ENCODE measurements at regions not wholly inside any gene's neighbourhood (a gene's known extent, or its start where the extent isn't known, plus 50 kb on each side); places are given as distances from the start of the nearest gene placed in this dataset.

DNA sequence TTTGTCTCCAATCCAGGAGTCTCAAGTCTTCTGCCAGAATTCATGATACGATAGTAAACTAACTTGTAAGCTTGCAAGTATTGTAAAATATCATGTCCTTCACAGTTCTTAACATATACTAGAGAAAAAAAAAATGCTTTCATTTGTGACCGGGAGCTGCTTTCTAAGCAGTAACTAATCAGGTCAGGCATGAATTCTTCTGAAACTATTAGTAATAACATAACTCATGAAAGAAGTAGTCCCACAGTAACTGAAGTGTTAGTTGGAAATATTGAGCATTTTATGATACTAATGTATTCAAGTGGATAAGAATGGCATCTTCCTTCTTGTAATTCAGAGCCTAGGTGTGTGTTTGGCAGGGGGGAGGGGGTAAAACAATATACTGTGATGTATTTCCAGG, 665.6 kb downstream of the DNAJB9 start:
- peaks cover 0 to 5% of the 10 kb centered on the region in 2 donors for H3K9me3 ChIP-seq (ENCODE audit: control insufficient read depth in 2 of 2, insufficient read depth in 1 of 2, low read length in 1 of 2)
- H3K36me3 ChIP-seq (ENCODE audit: control insufficient read depth in 2 of 2, insufficient read depth in 2 of 2, low read length in 1 of 2) = no peaks in the 10 kb centered on the region
- no peak overlapping the region for H3K4me3 ChIP-seq (ENCODE audit: low read length in 2 of 2)
- H3K27ac ChIP-seq (ENCODE audit: low read depth in 1 of 2, low read length in 1 of 2) = no peak overlapping the region
- 88% methylated on average over 2 of the region's 2 CpGs for WGBS
- no peaks in the 10 kb centered on the region for H3K27me3 ChIP-seq (ENCODE audit: control insufficient read depth in 2 of 2, insufficient read depth in 1 of 2, low read length in 1 of 2)
- DNase-seq (ENCODE audit: low read depth in 6 of 9, low spot score in 9 of 9) = no peak
- H3K4me1 ChIP-seq (ENCODE audit: control insufficient read depth in 2 of 2, insufficient read depth in 2 of 2, low read length in 2 of 2) = no peaks in the 10 kb centered on the region

DNA sequence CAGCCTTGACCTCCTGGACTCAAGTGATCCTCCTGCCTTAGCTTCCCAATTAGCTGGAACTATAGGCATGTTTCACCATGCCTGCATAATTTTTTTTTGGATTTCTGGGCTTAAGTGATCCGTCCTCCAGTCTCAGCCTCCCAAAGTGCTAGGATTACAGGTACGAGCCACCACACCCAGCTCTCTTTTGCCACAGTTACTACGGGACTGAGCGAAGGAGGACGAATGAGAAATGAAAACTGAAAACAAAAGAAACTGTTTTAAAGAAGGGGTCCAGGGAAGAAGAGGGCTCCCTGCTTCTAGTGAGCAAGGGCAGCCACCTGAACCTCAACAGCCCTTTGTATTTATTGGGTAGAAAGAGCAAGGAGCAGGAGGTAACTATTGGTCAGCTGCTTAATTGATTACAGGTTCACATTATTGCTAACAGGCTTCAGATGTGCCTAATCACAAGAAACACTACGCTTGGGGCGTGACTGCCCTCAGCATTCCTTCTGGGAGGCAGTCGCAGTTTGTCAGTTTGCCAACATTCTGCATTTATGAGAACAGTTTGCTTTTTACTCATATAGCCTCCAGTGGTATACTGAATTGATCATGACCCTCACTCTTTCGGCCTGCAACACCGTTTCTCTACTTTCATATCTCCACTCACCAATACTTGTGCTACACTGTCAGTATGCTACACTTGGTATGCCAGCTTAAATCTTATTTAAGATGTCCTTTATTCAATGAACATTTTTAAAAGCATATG, 676.8 kb downstream of the DNAJB9 start:
- Histone ChIP-seq H3K4me1 (ENCODE audit: control insufficient read depth in 2 of 2, insufficient read depth in 2 of 2, low read length in 2 of 2) (no peaks in the 10 kb centered on the region), H3K27me3 (ENCODE audit: control insufficient read depth in 2 of 2, insufficient read depth in 1 of 2, low read length in 1 of 2) (no peaks in the 10 kb centered on the region), H3K36me3 (ENCODE audit: control insufficient read depth in 2 of 2, insufficient read depth in 2 of 2, low read length in 1 of 2) (no peaks in the 10 kb centered on the region), H3K4me3 (ENCODE audit: low read length in 2 of 2) (no peak overlapping the region), H3K27ac (ENCODE audit: low read depth in 1 of 2, low read length in 1 of 2) (no peak overlapping the region), H3K9me3 (ENCODE audit: control insufficient read depth in 2 of 2, insufficient read depth in 1 of 2, low read length in 1 of 2) (no peaks in the 10 kb centered on the region)
- 83% methylated on average over 10 of the region's 10 CpGs for WGBS
- no peak for DNase-seq (ENCODE audit: low read depth in 6 of 9, low spot score in 9 of 9)

DNA sequence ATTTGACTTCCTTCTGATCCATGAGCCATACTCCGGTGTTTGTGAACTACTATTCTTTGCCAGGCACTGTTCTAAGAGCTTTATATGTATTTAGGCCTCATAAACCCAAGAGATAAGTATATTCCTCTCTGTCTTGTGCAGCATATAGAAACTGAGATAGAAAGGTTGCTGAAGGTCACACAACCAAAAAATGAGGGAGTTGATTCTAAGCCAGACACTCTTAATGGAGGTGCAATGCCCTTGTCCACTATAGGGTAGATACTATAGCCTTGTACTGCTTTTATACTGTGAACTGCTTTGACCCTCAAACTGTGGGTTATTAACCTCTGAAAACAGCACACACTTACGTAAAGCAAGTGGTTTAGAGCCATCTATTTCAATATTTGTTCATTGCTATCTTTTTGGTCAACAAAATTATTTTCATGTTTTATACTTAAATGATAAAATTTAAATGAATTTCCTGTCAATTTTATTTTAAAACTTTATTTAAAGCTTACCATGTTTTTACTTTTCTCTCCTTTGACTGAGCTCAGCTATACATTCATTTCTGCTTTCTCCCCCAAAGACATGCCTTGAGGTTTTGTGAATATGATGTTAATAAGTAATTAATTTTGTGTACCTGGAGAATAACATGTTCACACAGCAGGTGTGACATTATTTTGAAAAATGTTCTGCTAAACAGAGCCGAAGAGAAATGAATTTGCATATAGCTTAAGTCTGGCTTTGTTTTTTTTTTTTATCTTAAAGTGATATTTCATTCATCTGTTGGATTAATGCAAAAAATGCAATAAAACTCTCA, 687.3 kb downstream of the DNAJB9 start:
- no peaks in the 10 kb centered on the region for H3K9me3 ChIP-seq (ENCODE audit: control insufficient read depth in 2 of 2, insufficient read depth in 1 of 2, low read length in 1 of 2)
- no peak for DNase-seq (ENCODE audit: low read depth in 6 of 9, low spot score in 9 of 9)
- 89% methylated on average over 3 of the region's 3 CpGs for WGBS

DNA sequence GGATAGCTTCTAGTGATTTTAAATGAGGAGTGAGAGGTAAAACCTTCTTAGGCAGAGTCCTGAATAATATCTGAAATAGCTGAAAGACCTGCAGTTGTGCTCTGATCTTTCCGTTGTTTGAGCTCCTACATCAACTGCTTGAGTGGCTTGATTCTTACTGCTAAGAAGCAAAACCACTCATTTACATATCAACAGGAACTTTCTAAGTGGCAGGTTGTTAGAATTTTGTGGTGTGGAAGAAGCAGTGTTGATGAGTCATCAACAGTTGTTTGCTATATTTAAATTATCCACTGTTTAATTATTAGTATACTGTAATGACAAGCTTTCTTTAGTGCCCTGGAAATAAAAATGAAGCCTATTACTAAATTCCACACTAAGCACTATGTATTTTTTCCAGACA, 689.5 kb downstream of the DNAJB9 start:
- H3K36me3 ChIP-seq (ENCODE audit: control insufficient read depth in 2 of 2, insufficient read depth in 2 of 2, low read length in 1 of 2) = no peaks in the 10 kb centered on the region
- 22% methylated on average over 1 of the region's 1 CpG for WGBS
- no peak overlapping the region for H3K27ac ChIP-seq (ENCODE audit: low read depth in 1 of 2, low read length in 1 of 2)
- no peaks in the 10 kb centered on the region for H3K27me3 ChIP-seq (ENCODE audit: control insufficient read depth in 2 of 2, insufficient read depth in 1 of 2, low read length in 1 of 2)
- no peaks in the 10 kb centered on the region for H3K9me3 ChIP-seq (ENCODE audit: control insufficient read depth in 2 of 2, insufficient read depth in 1 of 2, low read length in 1 of 2)
- DNase-seq (ENCODE audit: low read depth in 6 of 9, low spot score in 9 of 9) = no peak
- H3K4me1 ChIP-seq (ENCODE audit: control insufficient read depth in 2 of 2, insufficient read depth in 2 of 2, low read length in 2 of 2) = no peaks in the 10 kb centered on the region
- H3K4me3 ChIP-seq (ENCODE audit: low read length in 2 of 2) = no peak overlapping the region

More for the DNA sequence above, 687.3 kb downstream of the DNAJB9 start:
- Histone ChIP-seq H3K4me1 (ENCODE audit: control insufficient read depth in 2 of 2, insufficient read depth in 2 of 2, low read length in 2 of 2) (no peaks in the 10 kb centered on the region), H3K36me3 (ENCODE audit: control insufficient read depth in 2 of 2, insufficient read depth in 2 of 2, low read length in 1 of 2) (no peaks in the 10 kb centered on the region), H3K27ac (ENCODE audit: low read depth in 1 of 2, low read length in 1 of 2) (no peak overlapping the region), H3K4me3 (ENCODE audit: low read length in 2 of 2) (no peak overlapping the region), H3K27me3 (ENCODE audit: control insufficient read depth in 2 of 2, insufficient read depth in 1 of 2, low read length in 1 of 2) (no peaks in the 10 kb centered on the region)

DNA sequence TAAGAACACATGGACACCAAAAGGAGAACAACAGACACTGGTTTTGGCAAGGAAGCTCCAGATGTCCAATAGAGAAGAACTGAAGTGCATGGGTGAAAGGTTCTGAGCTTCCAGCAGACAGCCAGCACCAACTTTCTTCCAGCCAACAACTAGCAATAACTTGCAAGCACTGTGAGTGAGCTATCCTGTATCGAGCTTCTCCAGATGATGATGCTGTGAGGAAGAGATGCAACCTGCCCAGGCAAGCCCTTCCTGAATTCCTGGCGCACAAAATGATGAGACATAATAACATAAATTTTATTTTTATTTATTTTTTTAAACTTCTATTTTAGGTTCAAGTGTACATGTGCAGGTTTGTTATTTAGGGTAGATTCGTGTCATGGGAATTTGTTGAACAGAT, 692.1 kb downstream of the DNAJB9 start:
- no peaks in the 10 kb centered on the region for H3K27me3 ChIP-seq (ENCODE audit: control insufficient read depth in 2 of 2, insufficient read depth in 1 of 2, low read length in 1 of 2)
- 87% methylated on average over 3 of the region's 3 CpGs for WGBS
- DNase-seq (ENCODE audit: low read depth in 6 of 9, low spot score in 9 of 9) = no peak
- H3K4me1 ChIP-seq (ENCODE audit: control insufficient read depth in 2 of 2, insufficient read depth in 2 of 2, low read length in 2 of 2) = no peaks in the 10 kb centered on the region
- H3K27ac ChIP-seq (ENCODE audit: low read depth in 1 of 2, low read length in 1 of 2) = no peak overlapping the region
- no peaks in the 10 kb centered on the region for H3K36me3 ChIP-seq (ENCODE audit: control insufficient read depth in 2 of 2, insufficient read depth in 2 of 2, low read length in 1 of 2)
- no peaks in the 10 kb centered on the region for H3K9me3 ChIP-seq (ENCODE audit: control insufficient read depth in 2 of 2, insufficient read depth in 1 of 2, low read length in 1 of 2)
- H3K4me3 ChIP-seq (ENCODE audit: low read length in 2 of 2) = no peak overlapping the region

DNA sequence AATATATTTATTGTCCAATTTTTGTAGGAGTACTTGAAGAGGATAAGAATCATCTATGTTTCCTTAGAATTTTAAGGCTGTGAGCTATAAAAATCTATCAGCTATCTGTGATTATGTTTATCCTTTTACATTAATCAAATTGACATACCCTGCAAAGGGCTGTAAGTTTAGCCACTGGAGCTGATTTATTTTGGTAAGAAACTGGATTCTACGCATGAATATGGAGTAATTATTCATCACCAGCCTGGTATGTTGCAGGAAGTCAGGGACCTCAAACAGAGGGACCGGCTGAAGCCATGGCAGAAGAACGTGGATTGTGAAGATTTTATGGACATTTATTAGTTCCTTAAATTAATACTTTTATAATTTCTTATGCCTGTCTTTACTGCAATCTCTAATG, 696.9 kb downstream of the DNAJB9 start:
- H3K36me3 ChIP-seq (ENCODE audit: control insufficient read depth in 2 of 2, insufficient read depth in 2 of 2, low read length in 1 of 2) = no peaks in the 10 kb centered on the region
- H3K4me3 ChIP-seq (ENCODE audit: low read length in 2 of 2) = no peak overlapping the region
- WGBS = 93% methylated on average over 3 of the region's 3 CpGs
- H3K27me3 ChIP-seq (ENCODE audit: control insufficient read depth in 2 of 2, insufficient read depth in 1 of 2, low read length in 1 of 2) = no peaks in the 10 kb centered on the region
- no peaks in the 10 kb centered on the region for H3K9me3 ChIP-seq (ENCODE audit: control insufficient read depth in 2 of 2, insufficient read depth in 1 of 2, low read length in 1 of 2)
- no peak for DNase-seq (ENCODE audit: low read depth in 6 of 9, low spot score in 9 of 9)
- no peak overlapping the region for H3K27ac ChIP-seq (ENCODE audit: low read depth in 1 of 2, low read length in 1 of 2)
- no peaks in the 10 kb centered on the region for H3K4me1 ChIP-seq (ENCODE audit: control insufficient read depth in 2 of 2, insufficient read depth in 2 of 2, low read length in 2 of 2)

DNA sequence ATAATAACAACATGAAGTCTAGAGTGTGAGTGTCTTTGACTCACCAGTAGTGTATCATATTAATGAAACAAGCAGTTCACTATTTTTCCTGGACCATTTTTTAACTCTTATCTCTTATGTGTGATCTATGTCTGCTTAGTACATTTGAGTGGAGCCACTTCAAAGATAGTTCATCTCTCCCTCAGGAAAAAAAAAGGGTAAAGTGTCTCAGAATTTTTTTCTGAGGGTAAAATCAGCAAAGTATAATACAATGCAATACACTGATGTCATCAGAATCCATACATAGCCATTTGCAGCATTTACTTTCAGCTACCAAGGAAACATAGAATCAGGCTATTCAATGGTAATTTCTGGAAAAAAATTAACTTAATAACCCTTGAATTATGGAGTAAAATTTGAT, 706.7 kb downstream of the DNAJB9 start:
- Histone ChIP-seq H3K36me3 (ENCODE audit: control insufficient read depth in 2 of 2, insufficient read depth in 2 of 2, low read length in 1 of 2) (no peaks in the 10 kb centered on the region), H3K9me3 (ENCODE audit: control insufficient read depth in 2 of 2, insufficient read depth in 1 of 2, low read length in 1 of 2) (no peaks in the 10 kb centered on the region), H3K27me3 (ENCODE audit: control insufficient read depth in 2 of 2, insufficient read depth in 1 of 2, low read length in 1 of 2) (no peaks in the 10 kb centered on the region), H3K27ac (ENCODE audit: low read depth in 1 of 2, low read length in 1 of 2) (no peak overlapping the region), H3K4me3 (ENCODE audit: low read length in 2 of 2) (no peak overlapping the region), H3K4me1 (ENCODE audit: control insufficient read depth in 2 of 2, insufficient read depth in 2 of 2, low read length in 2 of 2) (no peaks in the 10 kb centered on the region)
- no peak for DNase-seq (ENCODE audit: low read depth in 6 of 9, low spot score in 9 of 9)

DNA sequence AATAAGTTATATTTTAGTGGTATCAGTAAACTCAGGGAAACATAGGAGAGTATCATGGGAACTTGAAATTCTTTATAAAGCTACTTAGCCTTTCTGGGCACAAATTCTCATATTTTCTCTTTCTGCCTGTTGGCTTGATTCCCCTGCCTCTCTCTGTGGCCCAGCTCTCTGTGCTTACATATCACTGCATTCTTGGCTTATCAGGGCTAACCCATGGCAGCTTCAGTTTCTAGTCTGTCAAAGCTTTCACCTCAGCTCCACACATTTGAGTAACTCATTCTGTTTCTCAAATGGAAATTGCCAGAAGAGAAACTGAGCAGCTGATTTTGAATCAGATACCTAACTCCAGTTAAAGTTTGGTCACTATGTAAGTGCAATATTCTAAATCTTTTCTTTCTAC, 713.1 kb downstream of the DNAJB9 start:
- no peaks in the 10 kb centered on the region for H3K36me3 ChIP-seq (ENCODE audit: control insufficient read depth in 2 of 2, insufficient read depth in 2 of 2, low read length in 1 of 2)
- H3K4me1 ChIP-seq (ENCODE audit: control insufficient read depth in 2 of 2, insufficient read depth in 2 of 2, low read length in 2 of 2) = no peaks in the 10 kb centered on the region
- no peaks in the 10 kb centered on the region for H3K27me3 ChIP-seq (ENCODE audit: control insufficient read depth in 2 of 2, insufficient read depth in 1 of 2, low read length in 1 of 2)
- no peak overlapping the region for H3K27ac ChIP-seq (ENCODE audit: low read depth in 1 of 2, low read length in 1 of 2)
- no peak for DNase-seq (ENCODE audit: low read depth in 6 of 9, low spot score in 9 of 9)
- no peak overlapping the region for H3K4me3 ChIP-seq (ENCODE audit: low read length in 2 of 2)
- H3K9me3 ChIP-seq (ENCODE audit: control insufficient read depth in 2 of 2, insufficient read depth in 1 of 2, low read length in 1 of 2) = no peaks in the 10 kb centered on the region

DNA sequence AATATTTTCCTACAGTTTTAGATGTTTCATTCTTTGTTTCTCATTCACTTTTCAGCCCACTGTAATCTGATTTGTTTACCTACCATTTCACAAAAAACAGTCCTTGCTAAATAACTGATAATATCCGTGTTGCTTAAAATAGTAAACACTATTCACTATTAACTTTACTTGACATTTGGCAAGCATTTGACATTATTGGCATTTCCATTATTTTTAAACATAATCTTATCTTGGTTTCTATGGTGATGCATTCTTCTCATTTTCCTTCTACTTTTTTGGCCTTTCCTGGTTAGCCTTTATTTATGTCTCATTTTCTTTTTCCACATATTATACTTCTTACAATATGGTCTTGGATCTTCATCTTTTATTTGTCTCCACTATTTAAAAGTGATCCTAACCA, 715.3 kb downstream of the DNAJB9 start:
- WGBS = 62% methylated on average over 1 of the region's 1 CpG
- Histone ChIP-seq H3K36me3 (ENCODE audit: control insufficient read depth in 2 of 2, insufficient read depth in 2 of 2, low read length in 1 of 2) (no peaks in the 10 kb centered on the region), H3K27ac (ENCODE audit: low read depth in 1 of 2, low read length in 1 of 2) (no peak overlapping the region), H3K27me3 (ENCODE audit: control insufficient read depth in 2 of 2, insufficient read depth in 1 of 2, low read length in 1 of 2) (no peaks in the 10 kb centered on the region), H3K4me1 (ENCODE audit: control insufficient read depth in 2 of 2, insufficient read depth in 2 of 2, low read length in 2 of 2) (no peaks in the 10 kb centered on the region), H3K9me3 (ENCODE audit: control insufficient read depth in 2 of 2, insufficient read depth in 1 of 2, low read length in 1 of 2) (no peaks in the 10 kb centered on the region), H3K4me3 (ENCODE audit: low read length in 2 of 2) (no peak overlapping the region)
- DNase-seq (ENCODE audit: low read depth in 6 of 9, low spot score in 9 of 9) = no peak
